H9 (cell line): ENCODE measurements at regions not wholly inside any gene's neighbourhood (a gene's known extent, or its start where the extent isn't known, plus 50 kb on each side); places are given as distances from the start of the nearest gene placed in this dataset.

ENCODE experiments used
- DNase-seq: peaks from one replicate; pipeline ENCODE4 v3.0.0-alpha.2; 2017
- H2AFZ ChIP-seq: one replicate; pipeline ENCODE4 v1.6.1; 2013; ENCODE audit warnings: mild to moderate bottlenecking, low read length, control low read depth, moderate library complexity
- H2AK5ac ChIP-seq: 2 replicates; pipeline ENCODE4 v1.6.1; 2013; ENCODE audit warnings: low read length, control low read depth, mixed read lengths; ENCODE audit not compliant: insufficient read length
- H2BK120ac ChIP-seq: one replicate; pipeline ENCODE4 v1.6.1; 2013; ENCODE audit warnings: low read depth, mild to moderate bottlenecking, low read length, control low read depth, inconsistent platforms; ENCODE audit not compliant: poor library complexity, severe bottlenecking
- H2BK12ac ChIP-seq: 2 replicates; pipeline ENCODE4 v1.6.1; 2013; ENCODE audit warnings: low read length, control low read depth, mixed read lengths, low read depth; ENCODE audit not compliant: insufficient read length
- H2BK15ac ChIP-seq: 2 replicates; pipeline ENCODE4 v1.6.1; 2013; ENCODE audit warnings: low read depth, low read length, control low read depth
- H2BK20ac ChIP-seq: one replicate; pipeline ENCODE4 v1.6.1; 2013; ENCODE audit warnings: low read depth, mild to moderate bottlenecking, low read length, control low read depth, inconsistent platforms; ENCODE audit not compliant: poor library complexity, severe bottlenecking
- H2BK5ac ChIP-seq: 2 replicates; pipeline ENCODE4 v1.6.1; 2013; ENCODE audit warnings: low read length, control low read depth, mixed read lengths; ENCODE audit not compliant: insufficient read length
- H3K14ac ChIP-seq: 2 replicates; pipeline ENCODE4 v1.6.1; 2013; ENCODE audit warnings: low read length, control low read depth; ENCODE audit not compliant: insufficient read depth
- H3K18ac ChIP-seq: 2 replicates; pipeline ENCODE4 v1.6.1; 2013; ENCODE audit warnings: low read depth, mild to moderate bottlenecking, mixed read lengths, low read length, control low read depth; ENCODE audit not compliant: insufficient read length
- H3K23ac ChIP-seq: 2 replicates; pipeline ENCODE4 v1.6.1; 2013; ENCODE audit warnings: low read length, control low read depth, mixed read lengths, low read depth; ENCODE audit not compliant: insufficient read length
- H3K23me2 ChIP-seq: 2 replicates; pipeline ENCODE4 v1.6.1; 2013; ENCODE audit warnings: low read depth, mild to moderate bottlenecking, mixed read lengths, low read length, control low read depth; ENCODE audit not compliant: insufficient read length, poor library complexity, severe bottlenecking
- H3K27ac ChIP-seq: 2 replicates; pipeline ENCODE4 v1.5.1; 2013; ENCODE audit warnings: low read length, control low read depth, mixed read lengths, low read depth; ENCODE audit not compliant: insufficient read length
- H3K27me3 ChIP-seq: 2 replicates; pipeline ENCODE4 v1.6.1; 2013; ENCODE audit warnings: low read length, control low read depth, inconsistent platforms; ENCODE audit not compliant: insufficient read depth
- H3K4ac ChIP-seq: 2 replicates; pipeline ENCODE4 v1.6.1; 2013; ENCODE audit warnings: low read depth, mild to moderate bottlenecking, control low read depth, inconsistent platforms, low read length, moderate library complexity
- H3K4me1 ChIP-seq: 2 replicates; pipeline ENCODE4 v1.6.1; 2013; ENCODE audit warnings: low read length, control low read depth, inconsistent platforms; ENCODE audit not compliant: insufficient read depth
- H3K4me2 ChIP-seq: 2 replicates; pipeline ENCODE4 v1.6.1; 2013; ENCODE audit warnings: low read length, control low read depth, mixed read lengths; ENCODE audit not compliant: insufficient read length, insufficient read depth
- H3K56ac ChIP-seq: 2 replicates; pipeline ENCODE4 v1.6.1; 2013; ENCODE audit warnings: low read depth, mild to moderate bottlenecking, mixed read lengths, low read length, control low read depth; ENCODE audit not compliant: insufficient read length
- H3K79me1 ChIP-seq: 2 replicates; pipeline ENCODE4 v1.6.1; 2013; ENCODE audit warnings: low read depth, mild to moderate bottlenecking, moderate library complexity, low read length, control low read depth, inconsistent platforms; ENCODE audit not compliant: insufficient read depth, poor library complexity, severe bottlenecking
- H3K79me2 ChIP-seq: 2 replicates; pipeline ENCODE4 v1.6.1; 2013; ENCODE audit warnings: low read length, control low read depth, inconsistent platforms; ENCODE audit not compliant: insufficient read depth
- H3K9ac ChIP-seq: 2 replicates; pipeline ENCODE4 v1.6.1; 2013; ENCODE audit warnings: low read length, control low read depth, mixed read lengths; ENCODE audit not compliant: insufficient read length; ENCODE audit errors: extremely low read depth
- H3K9me3 ChIP-seq: one replicate; pipeline ENCODE4 v1.6.1; 2013; ENCODE audit warnings: low read depth, low read length, inconsistent platforms; ENCODE audit not compliant: control insufficient read depth
- H3T11ph ChIP-seq: one replicate; pipeline ENCODE4 v1.6.1; 2013; ENCODE audit warnings: mild to moderate bottlenecking, low read length, control low read depth, inconsistent platforms
- H4K20me1 ChIP-seq: one replicate; pipeline ENCODE4 v1.6.1; 2013; ENCODE audit not compliant: control insufficient read depth, insufficient read length, insufficient read depth
- H4K5ac ChIP-seq: 2 replicates; pipeline ENCODE4 v1.6.1; 2013; ENCODE audit warnings: low read depth, mild to moderate bottlenecking, mixed read lengths, low read length, control low read depth; ENCODE audit not compliant: insufficient read length
- H4K8ac ChIP-seq: replicated peaks from 2 replicates; pipeline ENCODE4 v1.6.1; 2013; ENCODE audit warnings: low read length, control low read depth, mixed read lengths, low read depth; ENCODE audit not compliant: insufficient read length
- H4K91ac ChIP-seq: 2 replicates; pipeline ENCODE4 v1.6.1; 2013; ENCODE audit warnings: low read depth, mild to moderate bottlenecking, moderate library complexity, mixed read lengths, low read length, control low read depth; ENCODE audit not compliant: insufficient read length
- H3K27ac Mint-ChIP-seq, 3 experiments: 2 replicates in 2 of 3; 3 replicates in 1 of 3; pipeline ENCODE4 v1.8.0; 2020 to 2021; ENCODE audit warnings: mixed read lengths in 3 of 3, mild to moderate bottlenecking in 1 of 3, moderate library complexity in 1 of 3
- H3K27me3 Mint-ChIP-seq: 2 replicates; pipeline ENCODE4 v1.8.0; 2021; ENCODE audit warnings: low read depth, mild to moderate bottlenecking, moderate library complexity, mixed read lengths
- H3K36me3 Mint-ChIP-seq, 3 experiments: 2 replicates in 2 of 3; 3 replicates in 1 of 3; pipeline ENCODE4 v1.8.0; 2020 to 2021; ENCODE audit warnings: low read depth in 3 of 3, mixed read lengths in 3 of 3; ENCODE audit not compliant: insufficient read depth in 1 of 3
- H3K4me1 Mint-ChIP-seq, 2 experiments: 2 replicates each; pipeline ENCODE4 v1.8.0; 2020; ENCODE audit warnings: mixed read lengths in 2 of 2
- H3K4me3 Mint-ChIP-seq, 2 experiments: 2 replicates in 1 of 2; 3 replicates in 1 of 2; pipeline ENCODE4 v1.8.0; 2020 to 2021; ENCODE audit warnings: mild to moderate bottlenecking in 2 of 2, mixed read lengths in 2 of 2, moderate library complexity in 1 of 2
- H3K9me3 Mint-ChIP-seq, 2 experiments: 2 replicates in 1 of 2; 3 replicates in 1 of 2; pipeline ENCODE4 v1.8.0; 2020; ENCODE audit warnings: mild to moderate bottlenecking in 2 of 2, mixed read lengths in 2 of 2, moderate library complexity in 1 of 2
- CTCF ChIP-seq: fragments of 200-600 bp; sonication (generic); conservative IDR thresholded peaks from 3 replicates; pipeline ENCODE4 v1.8.0; 2021; ENCODE audit warnings: antibody characterized with exemption, mild to moderate bottlenecking

GRCh38 chr17:71379512-71379911 is 741.3 kb upstream of the SOX9 start:
- no peak overlapping the region for H2AK5ac ChIP-seq
- no peak overlapping the region for H3K23ac ChIP-seq
- H3K4me2 ChIP-seq: no peak overlapping the region
- H3K27ac ChIP-seq: no peak overlapping the region
- H2BK15ac ChIP-seq: no peak overlapping the region
- H2AFZ ChIP-seq: no peak overlapping the region
- no peaks in the 10 kb centered on the region for H3K4me1 ChIP-seq
- Mint-ChIP-seq H3K36me3 (no peaks in the 10 kb centered on the region), H3K27ac (no peak overlapping the region), H3K9me3 (no peaks in the 10 kb centered on the region; a peak in 2 of 5 replicates), H3K4me3 (no peak overlapping the region), H3K27me3 (no peaks in the 10 kb centered on the region), H3K4me1 (no peaks in the 10 kb centered on the region)
- no peaks in the 10 kb centered on the region for H4K20me1 ChIP-seq
- H2BK12ac ChIP-seq: no peak overlapping the region
- no peak overlapping the region for H3K14ac ChIP-seq
- H3K18ac ChIP-seq: no peak overlapping the region
- H4K5ac ChIP-seq: no peak overlapping the region
- no peak overlapping the region for H3T11ph ChIP-seq
- H2BK120ac ChIP-seq: no peak overlapping the region
- H3K4ac ChIP-seq: no peak overlapping the region
- no peaks in the 10 kb centered on the region for H3K9me3 ChIP-seq
- no peak overlapping the region for H4K91ac ChIP-seq
- H2BK20ac ChIP-seq: no peak overlapping the region
- no peaks in the 10 kb centered on the region for H3K79me2 ChIP-seq
- no peaks in the 10 kb centered on the region for H3K23me2 ChIP-seq
- H3K56ac ChIP-seq: no peak overlapping the region
- H3K9ac ChIP-seq: no peak overlapping the region
- H3K79me1 ChIP-seq: no peaks in the 10 kb centered on the region
- H4K8ac ChIP-seq: no peak overlapping the region
- no peak overlapping the region for H2BK5ac ChIP-seq
- no peaks in the 10 kb centered on the region for H3K27me3 ChIP-seq
- DNase-seq: no peak
- no peak for TF ChIP-seq CTCF
